HG03103 (cell line): ENCODE measurements at regions not wholly inside any gene's neighbourhood (a gene's known extent, or its start where the extent isn't known, plus 50 kb on each side); places are given as distances from the start of the nearest gene placed in this dataset.
"Not testable (repeated sequence)": the region's sequence is repeated elsewhere in the genome, so short reads cannot be mapped to it uniquely, and the experiment has no call there.

Source experiments
- ATAC-seq: cut with Tn5 transposase; IDR thresholded peaks from one replicate; pipeline ENCODE4 v1.9.1; 2021; ENCODE audit warnings: low read depth; ENCODE audit not compliant: unreplicated experiment

DNA sequence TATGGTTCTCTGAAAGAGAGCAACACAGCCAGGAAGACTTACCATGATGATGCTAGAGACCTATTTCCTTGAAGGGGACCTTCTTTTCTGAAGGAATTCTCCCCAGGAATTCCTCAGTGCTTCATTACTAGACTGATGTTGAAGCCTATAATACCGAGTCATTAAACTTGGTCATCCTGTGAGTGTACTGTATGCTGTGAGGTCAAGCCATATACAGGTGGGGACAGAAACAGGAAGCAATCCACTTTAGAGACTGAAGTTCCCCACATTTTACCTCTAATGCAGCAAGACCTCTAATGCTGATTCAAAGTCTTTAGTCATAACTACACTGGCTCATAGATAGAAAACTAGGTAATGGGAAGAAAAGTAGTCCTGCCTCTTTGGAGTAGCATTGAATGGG lies 77.1 kb upstream of the RASEF start:
- no peak for ATAC-seq

DNA sequence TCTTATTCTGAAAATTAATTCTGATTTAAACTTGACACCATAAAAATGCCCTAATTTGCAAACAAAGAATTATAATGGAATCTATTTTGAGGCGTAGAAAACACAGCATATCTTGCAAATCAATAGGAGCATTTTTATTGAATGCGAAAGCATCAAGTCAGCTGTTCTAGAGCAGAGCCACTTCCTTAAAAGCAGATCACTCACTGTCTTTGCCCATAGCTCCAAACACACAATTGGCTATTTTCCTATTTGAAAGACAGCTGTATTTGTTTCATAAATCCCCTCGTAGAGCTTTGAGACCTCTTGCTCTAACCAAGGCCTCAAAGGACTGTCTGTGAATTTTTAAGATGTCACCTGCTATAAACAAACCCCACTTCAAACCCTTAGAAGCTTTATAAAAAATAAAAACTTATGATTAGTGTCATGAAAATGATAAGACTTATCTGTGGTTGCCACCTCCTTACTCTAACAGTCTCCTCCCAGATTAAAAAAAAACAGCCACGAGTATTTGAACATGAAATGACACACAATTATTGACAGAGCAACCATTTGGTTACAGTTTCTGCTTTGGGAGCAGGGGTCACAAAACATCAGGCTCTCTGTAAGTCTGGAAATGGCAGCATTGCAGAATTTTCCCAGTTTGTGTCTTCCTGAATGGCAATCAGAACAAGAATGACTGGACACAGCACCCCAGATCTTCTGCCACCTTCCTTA lies 75.6 kb upstream of the RASEF start:
- no peak for ATAC-seq

GRCh38 chr9:83133316-83133715 lies 70.4 kb upstream of the RASEF start:
- no peak for ATAC-seq

DNA sequence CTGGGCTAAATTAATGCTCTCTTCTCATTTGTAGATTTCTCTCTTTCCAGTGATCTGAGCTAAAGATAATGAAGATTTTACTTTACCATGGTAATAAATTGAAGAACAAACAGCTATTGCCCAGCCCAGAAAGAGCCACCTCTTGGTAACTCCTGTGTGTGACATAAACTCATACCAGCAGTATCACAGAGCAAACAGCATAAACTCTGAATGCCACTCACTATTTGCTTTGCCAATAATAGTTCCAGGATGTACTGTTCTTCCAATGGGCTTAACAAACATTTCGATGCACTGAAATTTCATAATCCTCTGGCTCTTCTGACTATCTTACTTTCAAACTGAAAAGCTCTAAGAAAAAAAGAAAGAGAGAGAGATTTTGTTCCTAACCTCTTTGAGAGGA lies 69.8 kb upstream of the RASEF start:
- ATAC-seq: no peak

DNA sequence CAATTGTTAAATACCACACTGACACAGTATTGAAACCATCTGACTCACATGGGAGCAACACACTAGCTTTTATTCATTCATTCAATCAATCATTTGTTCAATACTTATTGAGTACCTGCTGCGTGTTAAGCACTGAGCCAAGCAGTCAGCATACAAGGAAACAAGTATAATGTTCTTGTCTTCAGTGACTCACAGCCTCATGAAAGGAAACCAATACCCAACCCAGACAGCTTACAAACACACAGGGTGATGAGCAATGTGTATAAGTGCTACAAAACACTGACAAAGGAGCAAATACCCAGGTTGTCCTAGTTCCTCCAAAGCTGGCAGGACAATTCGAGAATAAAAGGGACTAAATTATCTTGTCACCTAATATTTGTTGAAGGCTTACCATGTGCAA lies 67.6 kb upstream of the RASEF start:
- ATAC-seq: no peak

DNA sequence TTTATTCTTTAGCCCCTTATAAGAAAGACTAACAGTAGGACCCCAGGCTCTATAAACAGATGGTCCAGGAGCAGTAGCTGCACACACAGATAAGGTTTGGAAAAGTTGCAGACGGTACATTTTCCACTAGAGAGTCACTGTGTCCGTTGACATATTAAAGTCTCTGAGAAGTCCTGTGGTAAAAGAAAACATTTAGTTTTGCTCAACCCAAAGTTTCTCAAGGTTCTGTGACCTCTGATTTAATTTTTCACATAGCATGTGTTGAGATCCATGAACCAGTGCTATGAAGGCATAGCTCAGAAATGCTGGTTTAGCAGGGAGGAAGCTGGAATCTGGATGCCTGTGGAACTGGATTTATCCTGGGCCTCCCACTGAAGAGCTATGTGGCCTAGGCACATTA lies 62.7 kb upstream of the RASEF start:
- no peak for ATAC-seq

DNA sequence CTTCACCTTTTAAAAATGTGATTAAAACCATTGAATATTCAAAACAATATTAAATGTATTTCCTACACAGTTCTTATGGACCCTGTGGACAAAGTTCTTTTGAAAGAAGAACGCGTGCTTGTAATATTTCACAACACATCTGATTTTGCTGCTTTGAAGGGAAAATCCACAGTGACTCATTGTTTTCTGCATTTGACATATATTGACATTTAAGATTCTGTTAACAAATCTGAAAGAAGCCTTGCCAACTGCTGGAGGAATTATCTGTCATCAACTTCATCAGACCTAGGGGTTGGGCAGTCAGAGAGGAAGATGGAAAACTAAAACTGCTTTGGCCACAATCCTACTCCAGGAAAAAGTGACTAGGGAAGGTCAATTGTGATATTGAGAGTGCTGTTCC lies 56.9 kb upstream of the RASEF start:
- no peak for ATAC-seq

DNA sequence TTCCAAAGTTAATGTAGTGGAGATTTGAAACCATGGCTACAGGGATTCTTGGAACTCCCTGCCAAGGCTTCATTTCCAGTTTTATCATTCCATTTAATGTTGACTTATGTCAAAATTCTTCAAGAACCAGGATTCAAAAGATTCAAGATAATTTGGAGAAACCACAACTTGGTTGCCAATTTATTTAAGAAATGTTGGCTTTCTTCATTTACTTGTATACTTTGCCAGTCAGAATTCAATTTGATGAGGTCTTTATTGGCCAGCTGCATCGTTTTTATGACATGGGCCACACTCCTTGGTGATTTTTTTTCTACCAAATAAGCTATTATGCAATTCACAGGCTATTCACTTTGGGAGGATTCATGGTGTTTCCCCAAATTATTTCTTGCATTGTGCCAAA lies 53.1 kb upstream of the RASEF start:
- ATAC-seq: no peak

- not testable (repeated sequence) for ATAC-seq
Observed at GRCh38 chr9:83113445-83113844, 50.5 kb upstream of the RASEF start.
